ENCODE measurements at regions not wholly inside any gene's neighbourhood (a gene's known extent, or its start where the extent isn't known, plus 50 kb on each side); places are given as distances from the start of the nearest gene placed in this dataset.
A peak's percentile ranks its signal among the peaks of the same experiment; 100 is the strongest.

GRCh38 chr12:76138656-76139055, 54.2 kb upstream of the NAP1L1 start:
- Mint-ChIP-seq H3K36me3 (peaks cover 0 to 4% (median 0%) of the 10 kb centered on the region in 5 donors), H3K4me3 (no peak overlapping the region), H3K27ac (no peak overlapping the region), H3K27me3 (peaks cover 0 to 9% (median 0%) of the 10 kb centered on the region in 5 donors), H3K4me1 (peaks cover 7 to 15% (median 12%) of the 10 kb centered on the region in 7 donors), H3K9me3 (peaks cover 0 to 11% (median 0%) of the 10 kb centered on the region in 11 donors)
- CTCF ChIA-PET = no interaction called here
- no peak overlapping the region for H3K4me3 ChIP-seq (ENCODE audit: low read length)
- DNase-seq (no peak), ATAC-seq (no peak)
- intact Hi-C loops (cut with micrococcal nuclease) = no loop called here
- no peak overlapping the region for H3K27ac ChIP-seq (ENCODE audit: low read depth, low read length)
- H3K27me3 ChIP-seq (ENCODE audit: control insufficient read depth in 2 of 2, insufficient read depth in 2 of 2, low read length in 2 of 2) = no peaks in the 10 kb centered on the region
- no peaks in the 10 kb centered on the region for H3K36me3 ChIP-seq (ENCODE audit: control insufficient read depth in 2 of 3, insufficient read depth in 3 of 3, low read length in 3 of 3)
- peaks cover 3 to 6% of the 10 kb centered on the region in 2 donors for H3K4me1 ChIP-seq (ENCODE audit: control insufficient read depth in 2 of 2, insufficient read depth in 2 of 2, low read length in 2 of 2)
- POLR2A ChIA-PET = interaction anchor here (1.1 kb wide), 1 partner anchor 13 kb away, joined by 3 read pairs; no protein-coding TSS in a partner anchor
- no peaks in the 10 kb centered on the region for H3K9me3 ChIP-seq (ENCODE audit: control insufficient read depth in 2 of 3, low read length in 3 of 3)

GRCh38 chr12:76137606-76138005, 53.1 kb upstream of the NAP1L1 start:
- Histone ChIP-seq H3K27me3 (ENCODE audit: control insufficient read depth in 2 of 2, insufficient read depth in 2 of 2, low read length in 2 of 2) (no peaks in the 10 kb centered on the region), H3K4me3 (ENCODE audit: low read length) (no peak overlapping the region), H3K4me1 (ENCODE audit: control insufficient read depth in 2 of 2, insufficient read depth in 2 of 2, low read length in 2 of 2) (no peaks in the 10 kb centered on the region), H3K9me3 (ENCODE audit: control insufficient read depth in 2 of 3, low read length in 3 of 3) (no peaks in the 10 kb centered on the region), H3K27ac (ENCODE audit: low read depth, low read length) (no peak overlapping the region), H3K36me3 (ENCODE audit: control insufficient read depth in 2 of 3, insufficient read depth in 3 of 3, low read length in 3 of 3) (no peaks in the 10 kb centered on the region)
- H3K27me3 Mint-ChIP-seq = peaks cover 0 to 9% (median 0%) of the 10 kb centered on the region in 5 donors
- ATAC-seq (no peak), DNase-seq (no peak)
- H3K4me1 Mint-ChIP-seq = peaks cover 0 to 7% (median 3%) of the 10 kb centered on the region in 7 donors
- H3K4me3 Mint-ChIP-seq = no peak overlapping the region
- ChIA-PET POLR2A (no interaction called here), CTCF (no interaction called here)
- intact Hi-C loops (cut with micrococcal nuclease) = no loop called here
- H3K27ac Mint-ChIP-seq = no peak overlapping the region
- peaks cover 0 to 4% (median 0%) of the 10 kb centered on the region in 5 donors for H3K36me3 Mint-ChIP-seq
- H3K9me3 Mint-ChIP-seq = peaks cover 0 to 11% (median 0%) of the 10 kb centered on the region in 11 donors

- peak overlapping the region in 1 of 9 donors; percentile 20 for H3K27ac Mint-ChIP-seq
- ChIA-PET CTCF (no interaction called here), POLR2A (no interaction called here)
- Histone ChIP-seq H3K4me1 (ENCODE audit: control insufficient read depth in 2 of 2, insufficient read depth in 2 of 2, low read length in 2 of 2) (no peaks in the 10 kb centered on the region), H3K36me3 (ENCODE audit: control insufficient read depth in 2 of 3, insufficient read depth in 3 of 3, low read length in 3 of 3) (no peaks in the 10 kb centered on the region), H3K9me3 (ENCODE audit: control insufficient read depth in 2 of 3, low read length in 3 of 3) (no peaks in the 10 kb centered on the region), H3K4me3 (ENCODE audit: low read length) (no peak overlapping the region), H3K27ac (ENCODE audit: low read depth, low read length) (no peak overlapping the region), H3K27me3 (ENCODE audit: control insufficient read depth in 2 of 2, insufficient read depth in 2 of 2, low read length in 2 of 2) (no peaks in the 10 kb centered on the region)
- no peak overlapping the region for H3K4me3 Mint-ChIP-seq
- no peaks in the 10 kb centered on the region for H3K4me1 Mint-ChIP-seq
- peaks cover 0 to 11% (median 0%) of the 10 kb centered on the region in 11 donors for H3K9me3 Mint-ChIP-seq
- peaks cover 0 to 4% (median 0%) of the 10 kb centered on the region in 5 donors for H3K36me3 Mint-ChIP-seq
- intact Hi-C loops (cut with micrococcal nuclease) = no loop called here
- peaks cover 0 to 9% (median 0%) of the 10 kb centered on the region in 5 donors for H3K27me3 Mint-ChIP-seq
- DNase-seq (no peak), ATAC-seq (no peak)
Measured at GRCh38 chr12:76135456-76135855, 51.0 kb upstream of the NAP1L1 start.
